ENCODE measurements at regions not wholly inside any gene's neighbourhood (a gene's known extent, or its start where the extent isn't known, plus 50 kb on each side); places are given as distances from the start of the nearest gene placed in this dataset.

DNA sequence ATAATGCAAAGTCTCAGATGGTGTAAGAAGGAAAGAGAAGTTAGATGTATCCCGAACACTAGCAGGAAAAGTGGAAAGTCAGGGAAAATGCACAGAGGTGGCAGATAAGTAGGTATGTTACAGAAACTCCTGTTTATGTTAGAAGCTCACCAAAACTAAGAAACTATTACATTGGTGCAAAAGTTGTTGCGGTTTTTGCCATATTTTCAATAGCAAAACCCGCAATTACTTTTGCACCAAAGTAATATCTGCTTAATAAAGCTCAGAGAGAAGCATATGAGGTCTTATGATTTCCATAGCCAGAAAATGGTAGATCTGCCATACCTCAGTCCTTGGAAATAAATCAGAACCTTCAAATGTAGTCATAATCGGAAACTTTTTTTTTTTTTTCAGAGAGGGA, 1035.6 kb downstream of the PCDH7 start:
- Histone ChIP-seq H3K4me3 (ENCODE audit: low read length) (no peak overlapping the region), H3K4me1 (ENCODE audit: control insufficient read depth, insufficient read depth, low read length) (no peaks in the 10 kb centered on the region), H3K9me3 (ENCODE audit: control insufficient read depth, insufficient read depth, low read length) (no peaks in the 10 kb centered on the region), H3K27me3 (ENCODE audit: control insufficient read depth, insufficient read depth, low read length) (no peaks in the 10 kb centered on the region), H3K27ac (ENCODE audit: low read length) (no peak overlapping the region), H3K36me3 (ENCODE audit: control insufficient read depth, insufficient read depth, low read length) (no peaks in the 10 kb centered on the region)
- no peak for DNase-seq
- Mint-ChIP-seq H3K4me3 (no peak overlapping the region), H3K9me3 (peaks cover 20 to 29% of the 10 kb centered on the region in 2 donors), H3K27ac (no peak overlapping the region), H3K4me1 (no peaks in the 10 kb centered on the region), H3K36me3 (peaks cover 9% of the 10 kb centered on the region), H3K27me3 (ENCODE audit: low read depth in 2 of 2) (no peaks in the 10 kb centered on the region)
- intact Hi-C loops (cut with micrococcal nuclease) = no loop called here
- TF ChIP-seq, protein P1, sequence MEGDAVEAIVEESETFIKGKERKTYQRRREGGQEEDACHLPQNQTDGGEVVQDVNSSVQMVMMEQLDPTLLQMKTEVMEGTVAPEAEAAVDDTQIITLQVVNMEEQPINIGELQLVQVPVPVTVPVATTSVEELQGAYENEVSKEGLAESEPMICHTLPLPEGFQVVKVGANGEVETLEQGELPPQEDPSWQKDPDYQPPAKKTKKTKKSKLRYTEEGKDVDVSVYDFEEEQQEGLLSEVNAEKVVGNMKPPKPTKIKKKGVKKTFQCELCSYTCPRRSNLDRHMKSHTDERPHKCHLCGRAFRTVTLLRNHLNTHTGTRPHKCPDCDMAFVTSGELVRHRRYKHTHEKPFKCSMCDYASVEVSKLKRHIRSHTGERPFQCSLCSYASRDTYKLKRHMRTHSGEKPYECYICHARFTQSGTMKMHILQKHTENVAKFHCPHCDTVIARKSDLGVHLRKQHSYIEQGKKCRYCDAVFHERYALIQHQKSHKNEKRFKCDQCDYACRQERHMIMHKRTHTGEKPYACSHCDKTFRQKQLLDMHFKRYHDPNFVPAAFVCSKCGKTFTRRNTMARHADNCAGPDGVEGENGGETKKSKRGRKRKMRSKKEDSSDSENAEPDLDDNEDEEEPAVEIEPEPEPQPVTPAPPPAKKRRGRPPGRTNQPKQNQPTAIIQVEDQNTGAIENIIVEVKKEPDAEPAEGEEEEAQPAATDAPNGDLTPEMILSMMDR (IDR thresholded peaks at IDR 0.05) = no peak
- 59% methylated on average over 4 of the region's 4 CpGs for WGBS (ENCODE audit: insufficient coverage)
- no peak for ATAC-seq

DNA sequence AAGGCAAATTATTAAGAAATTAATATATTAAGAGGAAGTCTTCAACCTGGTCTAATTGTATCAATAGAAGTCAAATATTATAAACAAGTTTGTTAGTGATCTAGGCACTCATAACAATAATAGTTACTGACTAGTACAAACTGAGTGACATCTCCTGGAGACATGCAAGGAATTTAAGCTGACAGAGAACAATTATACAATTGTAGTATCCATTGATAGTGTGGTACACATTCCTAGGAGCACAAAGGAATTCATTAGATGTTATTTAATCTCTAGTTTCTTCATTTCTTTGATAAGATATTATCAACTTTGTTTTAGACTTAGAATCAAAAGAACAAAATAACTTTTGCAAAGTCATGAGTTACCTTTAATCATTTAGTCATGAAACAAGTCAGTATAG, 1048.6 kb downstream of the PCDH7 start:
- DNase-seq = no peak
- peaks cover 15 to 18% of the 10 kb centered on the region in 2 donors for H3K9me3 Mint-ChIP-seq
- intact Hi-C loops (cut with micrococcal nuclease) = no loop called here
- Histone ChIP-seq H3K9me3 (ENCODE audit: control insufficient read depth, insufficient read depth, low read length) (peaks cover 4% of the 10 kb centered on the region), H3K27ac (ENCODE audit: low read length) (no peak overlapping the region), H3K4me3 (ENCODE audit: low read length) (no peak overlapping the region), H3K4me1 (ENCODE audit: control insufficient read depth, insufficient read depth, low read length) (no peaks in the 10 kb centered on the region), H3K36me3 (ENCODE audit: control insufficient read depth, insufficient read depth, low read length) (no peaks in the 10 kb centered on the region), H3K27me3 (ENCODE audit: control insufficient read depth, insufficient read depth, low read length) (no peaks in the 10 kb centered on the region)
- ATAC-seq = no peak
- peaks cover 7% of the 10 kb centered on the region for H3K36me3 Mint-ChIP-seq
- no peak overlapping the region for H3K27ac Mint-ChIP-seq
- TF ChIP-seq, protein P1 (IDR thresholded peaks at IDR 0.05) = no peak
- H3K4me3 Mint-ChIP-seq = no peak overlapping the region
- no peaks in the 10 kb centered on the region for H3K4me1 Mint-ChIP-seq
- no peaks in the 10 kb centered on the region for H3K27me3 Mint-ChIP-seq (ENCODE audit: low read depth in 2 of 2)

DNA sequence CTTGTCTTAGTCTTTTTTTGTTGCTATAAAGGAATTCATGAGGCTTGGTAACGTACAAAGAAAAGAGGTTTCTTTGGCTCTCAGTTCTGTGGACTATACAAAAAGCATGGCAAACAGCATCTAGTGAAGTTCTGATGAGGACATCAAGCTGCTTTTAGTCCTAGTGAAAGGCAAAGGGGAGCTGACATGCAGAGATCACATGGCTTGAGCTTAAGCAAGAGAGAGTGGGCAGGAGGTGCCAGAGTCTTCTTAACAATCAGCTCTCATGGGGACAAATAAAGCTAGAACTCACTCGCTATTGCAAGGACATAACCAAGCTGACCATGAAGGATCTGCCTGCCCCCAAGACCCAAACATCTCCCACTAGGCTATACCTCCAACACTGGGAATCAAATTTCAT, 1063.1 kb downstream of the PCDH7 start:
- DNase-seq (no peak), ATAC-seq (no peak)
- no peaks in the 10 kb centered on the region for H3K27me3 ChIP-seq (ENCODE audit: control insufficient read depth, insufficient read depth, low read length)
- H3K27ac ChIP-seq (ENCODE audit: low read length) = no peak overlapping the region
- no peaks in the 10 kb centered on the region for H3K4me1 Mint-ChIP-seq
- H3K4me3 Mint-ChIP-seq = no peak overlapping the region
- H3K4me1 ChIP-seq (ENCODE audit: control insufficient read depth, insufficient read depth, low read length) = no peaks in the 10 kb centered on the region
- H3K36me3 ChIP-seq (ENCODE audit: control insufficient read depth, insufficient read depth, low read length) = no peaks in the 10 kb centered on the region
- no peak overlapping the region for H3K4me3 ChIP-seq (ENCODE audit: low read length)
- no peaks in the 10 kb centered on the region for H3K36me3 Mint-ChIP-seq
- 78% methylated on average over 2 of the region's 2 CpGs for WGBS (ENCODE audit: insufficient coverage)
- H3K9me3 ChIP-seq (ENCODE audit: control insufficient read depth, insufficient read depth, low read length) = no peaks in the 10 kb centered on the region
- peaks cover 4 to 5% of the 10 kb centered on the region in 2 donors for H3K9me3 Mint-ChIP-seq
- H3K27me3 Mint-ChIP-seq (ENCODE audit: low read depth in 2 of 2) = no peaks in the 10 kb centered on the region
- intact Hi-C loops (cut with micrococcal nuclease) = no loop called here
- TF ChIP-seq, protein P1 (IDR thresholded peaks at IDR 0.05) = no peak
- no peak overlapping the region for H3K27ac Mint-ChIP-seq

DNA sequence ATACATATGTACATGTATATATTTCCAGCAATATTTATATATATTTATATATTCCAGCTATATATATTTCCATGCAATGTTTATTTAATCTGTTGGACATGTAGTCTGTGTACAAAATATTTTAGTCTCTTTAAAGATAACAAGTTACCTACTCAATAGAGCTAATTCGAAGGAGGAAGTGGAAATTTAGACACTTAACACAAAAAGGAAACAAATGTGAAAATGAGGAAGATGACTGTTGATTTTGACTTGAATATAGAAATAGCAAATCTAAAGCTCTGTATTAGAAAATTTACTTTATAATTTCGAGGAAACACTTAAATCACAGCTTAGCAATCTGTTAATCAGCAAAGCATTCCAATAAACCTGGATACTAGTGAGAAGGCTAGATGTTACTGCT, 1064.4 kb downstream of the PCDH7 start:
- intact Hi-C loops (cut with micrococcal nuclease) = no loop called here
- ATAC-seq (no peak), DNase-seq (no peak)
- TF ChIP-seq, protein P1 (IDR thresholded peaks at IDR 0.05) = no peak
- no peak overlapping the region for H3K4me3 Mint-ChIP-seq
- no peak overlapping the region for H3K27ac Mint-ChIP-seq
- peaks cover 4 to 5% of the 10 kb centered on the region in 2 donors for H3K9me3 Mint-ChIP-seq
- H3K4me1 Mint-ChIP-seq = no peaks in the 10 kb centered on the region
- WGBS (ENCODE audit: insufficient coverage) = no CpG with 5 or more reads among the region's 2 CpGs
- no peaks in the 10 kb centered on the region for H3K36me3 ChIP-seq (ENCODE audit: control insufficient read depth, insufficient read depth, low read length)
- H3K27ac ChIP-seq (ENCODE audit: low read length) = no peak overlapping the region
- H3K27me3 ChIP-seq (ENCODE audit: control insufficient read depth, insufficient read depth, low read length) = no peaks in the 10 kb centered on the region
- no peaks in the 10 kb centered on the region for H3K4me1 ChIP-seq (ENCODE audit: control insufficient read depth, insufficient read depth, low read length)
- no peaks in the 10 kb centered on the region for H3K27me3 Mint-ChIP-seq (ENCODE audit: low read depth in 2 of 2)
- no peaks in the 10 kb centered on the region for H3K9me3 ChIP-seq (ENCODE audit: control insufficient read depth, insufficient read depth, low read length)
- no peaks in the 10 kb centered on the region for H3K36me3 Mint-ChIP-seq
- H3K4me3 ChIP-seq (ENCODE audit: low read length) = no peak overlapping the region

Data from natural killer cell (primary cell).